GM18498 (cell line): ENCODE measurements at regions not wholly inside any gene's neighbourhood (a gene's known extent, or its start where the extent isn't known, plus 50 kb on each side); places are given as distances from the start of the nearest gene placed in this dataset.
A peak's percentile ranks its signal among the peaks of the same experiment; 100 is the strongest.

ENCODE experiments used
- ATAC-seq: cut with Tn5 transposase; IDR thresholded peaks from one replicate; pipeline ENCODE4 v1.9.1; 2021; ENCODE audit warnings: mild to moderate bottlenecking, moderate library complexity; ENCODE audit not compliant: unreplicated experiment

DNA sequence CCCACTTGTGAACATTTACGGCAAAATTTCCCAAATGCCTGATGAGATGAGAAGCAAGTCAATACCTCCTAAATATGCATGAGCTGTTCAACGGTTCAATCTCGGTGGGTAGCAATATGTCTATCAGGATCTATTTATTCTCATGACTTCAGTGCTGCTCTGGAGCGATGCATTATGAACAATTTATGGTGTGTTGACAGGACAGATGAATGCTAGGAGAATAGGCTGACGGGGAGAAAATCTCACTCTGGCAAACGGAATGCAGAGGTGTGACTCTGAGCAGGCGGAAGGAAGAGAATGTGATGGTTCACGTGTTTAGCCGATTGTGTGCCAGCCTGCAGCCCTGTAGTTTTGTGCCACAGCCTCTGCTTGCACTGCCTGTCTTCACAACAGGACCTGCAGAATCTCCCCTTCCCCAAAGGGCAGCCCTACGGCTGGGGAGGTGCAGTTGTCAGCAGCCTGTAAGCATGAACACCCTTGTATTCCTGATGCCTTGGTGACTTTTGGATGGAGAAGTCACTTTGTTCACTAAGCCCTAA lies 345.2 kb downstream of the PHKB start:
- no peak for ATAC-seq

DNA sequence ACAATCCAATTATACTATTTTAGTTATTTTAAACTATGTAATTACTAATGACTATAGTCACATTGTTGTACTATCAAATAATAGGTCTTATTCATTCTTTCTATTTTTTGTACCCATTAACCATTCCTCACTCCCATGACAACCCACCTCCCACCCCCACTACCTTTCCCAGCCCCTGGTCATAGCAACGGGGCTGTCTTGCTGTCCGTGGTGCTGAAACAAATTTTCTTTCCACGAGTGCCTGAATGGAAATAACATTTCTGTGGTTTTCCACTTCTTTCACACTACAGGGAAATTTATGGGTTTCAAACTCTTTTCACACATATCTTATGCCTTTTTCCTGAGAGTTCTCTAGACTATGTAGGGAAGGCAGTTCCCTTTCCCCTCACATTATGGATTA lies 326.6 kb downstream of the PHKB start:
- ATAC-seq: no peak

DNA sequence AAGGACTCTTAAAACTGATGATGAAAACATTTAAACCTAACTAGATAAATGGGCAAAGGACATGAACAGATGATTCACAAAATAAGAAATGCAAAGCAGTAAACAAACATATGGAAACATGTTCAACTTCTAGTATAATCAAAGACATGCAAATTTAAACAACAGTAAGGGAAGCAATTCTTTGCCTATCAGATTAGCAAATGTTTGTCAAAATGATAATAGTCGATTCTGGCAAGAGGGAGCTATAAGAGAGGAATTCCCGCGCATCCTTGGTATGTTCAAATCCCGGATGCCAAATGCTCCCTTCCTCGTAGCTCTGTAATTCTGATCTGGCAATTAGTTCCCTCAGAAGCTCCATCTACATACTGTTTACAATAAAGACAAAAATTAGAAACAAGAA lies 320.5 kb downstream of the PHKB start:
- ATAC-seq: no peak

DNA sequence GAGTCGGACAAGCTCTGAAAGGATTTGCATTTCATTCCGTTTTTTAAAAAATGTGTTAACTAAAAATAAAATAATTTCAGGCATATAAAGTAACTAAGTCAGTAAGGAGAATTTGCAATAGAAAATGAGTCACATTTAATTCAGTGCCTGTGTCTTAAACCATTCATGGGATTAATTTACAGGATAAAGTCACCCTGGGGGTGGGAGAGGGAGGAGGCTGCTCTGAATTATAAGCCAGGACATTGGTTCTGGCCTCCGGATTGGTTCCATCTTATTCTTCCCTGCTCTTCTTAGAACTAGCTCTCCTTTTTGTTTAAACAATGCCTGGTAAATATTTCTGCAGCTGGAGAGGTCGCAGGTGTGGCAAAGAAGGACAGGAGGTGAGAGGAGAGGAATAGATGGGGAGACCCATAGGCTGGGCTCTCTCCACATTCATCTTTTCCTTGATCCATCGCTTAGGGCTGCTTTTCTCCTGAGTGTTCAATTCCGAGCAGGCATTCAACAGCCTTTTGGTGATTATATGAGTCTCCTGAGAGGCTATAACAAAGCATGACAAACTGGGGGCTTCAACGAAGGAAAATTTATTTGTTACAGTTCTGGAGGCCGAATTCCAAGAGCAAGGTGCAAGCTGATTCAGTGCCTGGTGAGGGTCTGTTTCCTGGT lies 319.2 kb downstream of the PHKB start:
- no peak for ATAC-seq

DNA sequence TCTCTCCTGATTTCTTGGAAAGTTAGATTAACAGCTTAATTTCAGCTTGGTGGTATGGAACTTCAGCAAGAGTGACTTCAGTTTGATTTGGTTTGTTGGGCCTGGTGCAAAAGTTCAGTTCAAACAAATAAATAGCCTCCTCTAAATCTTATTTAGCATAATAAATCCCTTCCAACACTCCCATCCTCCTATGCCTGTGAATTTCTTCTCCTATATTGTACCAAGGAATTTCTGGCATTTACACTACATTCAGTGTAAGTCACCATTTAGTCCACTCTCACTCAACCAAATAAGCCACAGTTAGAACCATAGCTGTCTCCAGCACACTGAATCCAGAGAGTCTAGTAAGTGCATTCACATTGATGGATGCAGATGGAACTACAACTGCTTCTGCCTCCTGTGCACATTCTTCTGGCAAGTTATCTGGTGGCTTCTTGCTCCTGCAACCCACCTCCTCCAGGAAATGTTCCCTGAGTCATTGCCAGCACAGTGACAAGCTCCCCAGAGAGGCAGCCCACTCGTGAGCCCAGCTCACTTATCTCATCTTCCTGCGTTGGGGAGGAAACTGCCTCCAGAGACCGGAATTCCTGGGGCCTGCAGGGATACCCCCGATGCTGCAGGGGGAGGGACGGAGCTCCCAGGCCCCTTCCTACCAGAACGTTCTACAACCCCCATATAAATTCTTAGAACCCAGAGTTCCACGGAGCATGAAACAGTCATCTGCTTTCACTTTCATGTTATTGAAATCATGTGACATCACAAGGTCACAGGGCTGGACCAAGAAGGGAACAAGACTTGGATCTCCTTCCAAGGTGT lies 318.3 kb downstream of the PHKB start:
- peak; percentile 84 for ATAC-seq

DNA sequence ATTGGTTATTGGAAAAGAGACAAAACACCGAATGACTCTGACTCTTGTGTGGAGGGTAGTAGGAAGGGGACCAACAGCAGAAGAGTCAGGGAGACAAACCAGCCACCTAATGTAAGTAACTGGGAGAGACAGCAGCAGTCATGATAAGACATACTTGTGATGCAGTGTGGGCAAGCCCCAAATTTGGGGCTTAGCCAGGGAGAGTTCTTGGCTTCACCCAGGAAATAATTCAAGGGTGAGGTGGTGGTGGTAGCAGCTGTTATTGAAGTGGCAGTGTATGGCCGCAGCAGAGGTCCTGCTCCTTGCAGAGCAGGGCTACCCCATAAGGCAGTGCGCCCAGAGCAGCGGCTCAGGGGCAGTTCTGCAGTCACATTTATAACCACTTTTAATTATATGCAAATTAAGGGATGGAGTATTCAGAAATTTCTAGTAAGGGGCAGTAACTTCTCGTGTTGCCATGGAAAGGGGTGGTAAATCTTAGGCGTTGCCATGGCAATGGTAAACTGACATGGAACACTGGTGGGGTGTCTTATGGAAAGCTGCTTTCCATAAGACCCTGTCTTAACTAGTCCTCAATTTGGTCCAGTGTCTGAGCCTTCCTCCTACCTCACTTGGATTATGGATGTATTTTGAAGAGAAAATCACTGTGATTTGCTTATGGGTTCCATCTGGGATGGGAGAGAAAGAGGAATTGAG lies 317.1 kb downstream of the PHKB start:
- no peak for ATAC-seq

DNA sequence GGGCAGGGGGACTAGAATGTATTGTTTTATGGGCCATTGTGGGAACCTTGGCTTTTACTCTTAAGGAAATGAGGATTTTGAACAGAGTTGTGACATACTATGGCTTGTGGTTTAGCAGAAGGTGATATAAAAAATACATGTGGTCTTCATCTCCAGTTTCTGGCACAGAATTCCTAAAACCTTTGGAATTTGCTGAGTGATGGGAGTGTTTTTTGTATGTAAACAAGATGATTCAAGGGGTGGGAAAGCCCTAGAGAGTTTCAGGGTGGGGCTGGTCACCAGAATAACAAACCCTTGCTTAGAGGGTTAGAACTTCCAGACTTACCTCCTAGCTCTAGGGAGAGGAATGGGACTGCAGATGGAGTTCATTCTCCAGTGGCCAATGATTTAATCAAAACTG lies 316.1 kb downstream of the PHKB start:
- no peak for ATAC-seq

DNA sequence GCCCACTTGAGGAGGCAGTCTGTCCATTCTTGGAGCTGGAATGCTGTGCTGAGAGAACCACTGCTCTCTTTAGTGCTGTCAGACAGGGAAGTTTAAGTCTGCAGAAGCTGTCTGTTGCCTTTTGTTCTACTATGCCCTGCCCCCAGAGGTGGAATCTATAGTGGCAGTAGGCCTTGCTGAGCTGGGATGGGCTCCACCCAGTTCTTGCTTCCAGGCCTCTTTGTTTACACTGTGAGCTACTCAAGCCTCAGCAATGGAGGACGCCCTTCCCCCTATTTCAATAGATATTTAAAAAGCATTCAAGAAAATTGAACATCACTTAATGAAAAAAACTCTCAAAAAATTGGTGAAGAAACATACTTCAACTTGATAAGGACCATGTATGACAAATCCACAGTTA lies 313.5 kb downstream of the PHKB start:
- ATAC-seq: no peak

DNA sequence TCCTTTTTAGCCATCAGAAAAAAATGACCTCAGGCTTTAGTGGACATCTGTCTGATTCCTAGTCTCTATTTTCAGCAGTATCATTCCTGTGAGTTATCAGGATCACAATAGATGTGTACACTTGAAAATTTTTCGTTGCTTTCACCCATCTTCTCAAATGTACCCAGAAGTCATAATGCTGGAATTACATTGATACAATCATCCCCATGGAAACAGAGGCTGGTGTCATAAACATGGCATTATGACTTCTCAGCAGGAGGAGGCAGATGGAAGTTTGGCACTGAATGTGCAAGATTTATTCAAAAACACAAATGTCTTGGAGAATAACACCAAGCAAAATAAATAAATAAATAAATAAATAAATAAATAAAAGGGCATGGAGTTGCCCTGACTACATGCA lies 292.5 kb downstream of the PHKB start:
- ATAC-seq: no peak
